Psoas muscle (tissue), 7 donors: ENCODE measurements at regions not wholly inside any gene's neighbourhood (a gene's known extent, or its start where the extent isn't known, plus 50 kb on each side); places are given as distances from the start of the nearest gene placed in this dataset.

Experiments
- ATAC-seq, 4 donors: fragments of 200-7000 bp; cut with Tn5 transposase; one replicate each; pipeline ENCODE4 v1.9.1; 2020; ENCODE audit warnings: moderate library complexity in 3 of 4, mild to moderate bottlenecking in 2 of 4
- DNase-seq, 2 donors: peaks; one replicate each; pipeline ENCODE4 v3.0.0-alpha.2; 2020
- H3K27ac ChIP-seq: fragments of 200-600 bp; one replicate; pipeline ENCODE4 v1.8.0; 2022
- H3K27me3 ChIP-seq, 3 donors: fragments of 200-600 bp in 1 of 3; one replicate each; pipeline versions ENCODE4 v1.6.1 to v1.8.0; 2013 to 2022; ENCODE audit warnings: low read length in 2 of 3, mild to moderate bottlenecking in 2 of 3, moderate library complexity in 1 of 3; ENCODE audit not compliant: insufficient read depth in 3 of 3
- H3K36me3 ChIP-seq, 2 donors: fragments of 200-600 bp in 1 of 2; one replicate each; pipeline versions ENCODE4 v1.6.1 to v1.8.0; 2013 to 2022; ENCODE audit warnings: low read depth in 1 of 2, mild to moderate bottlenecking in 1 of 2, moderate library complexity in 1 of 2; ENCODE audit not compliant: insufficient read depth in 1 of 2
- H3K4me1 ChIP-seq: fragments of 200-600 bp; one replicate; pipeline ENCODE4 v1.8.0; 2022
- H3K4me3 ChIP-seq: fragments of 200-600 bp; one replicate; pipeline ENCODE4 v1.8.0; 2022; ENCODE audit warnings: mild to moderate bottlenecking
- H3K9me3 ChIP-seq: fragments of 200-600 bp; one replicate; pipeline ENCODE4 v1.8.0; 2022
- CTCF ChIP-seq: fragments of 200-600 bp; IDR thresholded peaks from one replicate; pipeline ENCODE4 v1.8.0; 2022; ENCODE audit warnings: antibody characterized with exemption
- WGBS, 3 donors: extraction: QIAGEN DNeasy Blood & Tissue Kit; methylation state at CpG; one replicate each; pipeline versions ENCODE4 v1.1.6 to v1.1.7; 2013; 5-methylcytosine and 5-hydroxymethylcytosine counted together
- intact Hi-C, 2 donors: fragments of 100-400 bp; cut with DNase I; formaldehyde crosslinking; loops; one replicate each; pipeline versions ENCODE4 v1.11.0 to v1.14.2; 2022
- donor health status: healthy with polysubstance abuse.
- donor health status: DM: no; HTN: no; CAD: no; lungs with moderate emphysema.
- donor health status: Bipolar disorder and iron deficiency.
- donor health status: healthy.
- donor health status: DM: yes; HTN: yes; CAD: no.
- donor health status: DM: no; HTN: no; CAD: no.
- donor health status: DM: yes; HTN: yes; CAD: no.

GRCh38 chr20:21653628-21654027 is 51.8 kb upstream of the PAX1 start:
- DNase-seq (no peak), ATAC-seq (no peak)
- WGBS, 3 donors = 65 to 82% (median 74%) methylated on average over 4 of the region's 4 CpGs

GRCh38 chr20:21643417-21643816 is 62.0 kb upstream of the PAX1 start:
- DNase-seq (no peak), ATAC-seq (no peak)
- intact Hi-C loops = no loop called here
- Histone ChIP-seq H3K27ac (no peak overlapping the region), H3K36me3 (no peaks in the 10 kb centered on the region), H3K27me3 (peaks cover 0 to 8% (median 0%) of the 10 kb centered on the region in 3 donors), H3K4me3 (no peak overlapping the region), H3K9me3 (peaks cover 11% of the 10 kb centered on the region), H3K4me1 (no peaks in the 10 kb centered on the region)
- WGBS, 3 donors = 69 to 75% (median 69%) methylated on average over 6 of the region's 6 CpGs
- no peak for TF ChIP-seq CTCF

More at GRCh38 chr20:21653628-21654027, 51.8 kb upstream of the PAX1 start:
- Histone ChIP-seq H3K36me3 (no peaks in the 10 kb centered on the region), H3K9me3 (no peaks in the 10 kb centered on the region), H3K27ac (no peak overlapping the region), H3K4me1 (no peaks in the 10 kb centered on the region), H3K27me3 (peaks cover 0 to 2% (median 0%) of the 10 kb centered on the region in 3 donors), H3K4me3 (no peak overlapping the region)
- intact Hi-C loops = no loop called here
- no peak for TF ChIP-seq CTCF

GRCh38 chr20:21640556-21640955 is 64.9 kb upstream of the PAX1 start:
- H3K36me3 ChIP-seq = no peaks in the 10 kb centered on the region
- 17 to 22% (median 18%) methylated on average over 4 of the region's 4 CpGs for WGBS, 3 donors
- no peak overlapping the region for H3K27ac ChIP-seq
- H3K4me3 ChIP-seq = no peak overlapping the region
- ATAC-seq = no peak
- H3K4me1 ChIP-seq = no peaks in the 10 kb centered on the region
- H3K9me3 ChIP-seq = no peaks in the 10 kb centered on the region
- no peak for DNase-seq
- no peak for TF ChIP-seq CTCF
- intact Hi-C loops = no loop called here
- H3K27me3 ChIP-seq = peaks cover 0 to 8% (median 0%) of the 10 kb centered on the region in 3 donors

GRCh38 chr20:21633829-21634228 is 71.6 kb upstream of the PAX1 start:
- 89 to 93% (median 90%) methylated on average over 4 of the region's 4 CpGs for WGBS, 3 donors
- Histone ChIP-seq H3K4me1 (no peaks in the 10 kb centered on the region), H3K36me3 (no peaks in the 10 kb centered on the region), H3K27ac (no peak overlapping the region), H3K4me3 (no peak overlapping the region), H3K9me3 (no peaks in the 10 kb centered on the region), H3K27me3 (no peaks in the 10 kb centered on the region)
- no peak for TF ChIP-seq CTCF
- DNase-seq (no peak), ATAC-seq (no peak)
- intact Hi-C loops = no loop called here

- intact Hi-C loops = no loop called here
- DNase-seq (no peak), ATAC-seq (no peak)
- no peaks in the 10 kb centered on the region for H3K4me1 ChIP-seq
- H3K9me3 ChIP-seq = no peaks in the 10 kb centered on the region
- H3K4me3 ChIP-seq = no peak overlapping the region
- no peaks in the 10 kb centered on the region for H3K36me3 ChIP-seq
- H3K27me3 ChIP-seq = no peaks in the 10 kb centered on the region
- WGBS, 3 donors = 40 to 49% (median 44%) methylated on average over 2 of the region's 2 CpGs
- no peak overlapping the region for H3K27ac ChIP-seq
- TF ChIP-seq CTCF = no peak
Measured at GRCh38 chr20:21632735-21633053, 72.8 kb upstream of the PAX1 start.
